Mesodermal cell (in vitro differentiated cells): ENCODE measurements at regions not wholly inside any gene's neighbourhood (a gene's known extent, or its start where the extent isn't known, plus 50 kb on each side); places are given as distances from the start of the nearest gene placed in this dataset.

ENCODE experiments used
- H3K27ac ChIP-seq: 2 replicates; pipeline ENCODE4 v1.7.0; 2013; ENCODE audit warnings: mild to moderate bottlenecking, low read depth, low read length, moderate library complexity; ENCODE audit not compliant: severe bottlenecking
- H3K36me3 ChIP-seq: 2 replicates; pipeline ENCODE4 v1.7.1; 2013; ENCODE audit warnings: mild to moderate bottlenecking, low read length, moderate library complexity; ENCODE audit not compliant: control insufficient read depth, insufficient read depth
- H3K4me1 ChIP-seq: one replicate; pipeline ENCODE4 v1.7.1; 2013; ENCODE audit warnings: mild to moderate bottlenecking, low read length; ENCODE audit not compliant: insufficient read depth, control insufficient read depth, poor library complexity, severe bottlenecking
- H3K4me3 ChIP-seq: 2 replicates; pipeline ENCODE4 v1.7.0; 2013; ENCODE audit warnings: low read length, control low read depth, mild to moderate bottlenecking; ENCODE audit not compliant: insufficient read depth, poor library complexity, severe bottlenecking; ENCODE audit errors: extremely low read depth
- H3K9me3 ChIP-seq: 2 replicates; pipeline ENCODE4 v1.7.1; 2013; ENCODE audit warnings: mild to moderate bottlenecking, low read length, moderate library complexity; ENCODE audit not compliant: control insufficient read depth
- WGBS, 2 experiments: methylation state at CpG; one replicate each; pipeline ENCODE4 v1.1.5; 2013; ENCODE audit warnings: missing lambda C conversion rate in 2 of 2; ENCODE audit not compliant: insufficient coverage in 2 of 2; 5-methylcytosine and 5-hydroxymethylcytosine counted together

GRCh38 chr12:107318556-107318805 lies 225.1 kb upstream of the CRY1 start:
- Histone ChIP-seq H3K9me3 (no peaks in the 10 kb centered on the region), H3K27ac (no peak overlapping the region), H3K4me3 (peak overlapping the region; percentile 45), H3K4me1 (no peaks in the 10 kb centered on the region), H3K36me3 (no peaks in the 10 kb centered on the region)
- 0 to 1% methylated on average over 13 to 19 of the region's 19 CpGs for WGBS, 2 experiments

GRCh38 chr12:107318806-107319532 lies 225.6 kb upstream of the CRY1 start:
- H3K4me3 ChIP-seq = peak overlapping the region; percentile 45
- no peaks in the 10 kb centered on the region for H3K4me1 ChIP-seq
- no peaks in the 10 kb centered on the region for H3K36me3 ChIP-seq
- no peaks in the 10 kb centered on the region for H3K9me3 ChIP-seq
- no peak overlapping the region for H3K27ac ChIP-seq
- 0 to 1% methylated on average over 60 to 72 of the region's 72 CpGs for WGBS, 2 experiments

- no peak overlapping the region for H3K27ac ChIP-seq
- WGBS, 2 experiments = 0 to 2% methylated on average over 29 to 35 of the region's 60 CpGs
- H3K4me3 ChIP-seq = peak overlapping the region; percentile 45
- H3K36me3 ChIP-seq = no peaks in the 10 kb centered on the region
- no peaks in the 10 kb centered on the region for H3K9me3 ChIP-seq
- no peaks in the 10 kb centered on the region for H3K4me1 ChIP-seq
Measured at GRCh38 chr12:107319533-107320032, 226.2 kb upstream of the CRY1 start.

- no peaks in the 10 kb centered on the region for H3K4me1 ChIP-seq
- peak overlapping the region; percentile 45 for H3K4me3 ChIP-seq
- 0 to 2% methylated on average over 35 to 38 of the region's 49 CpGs for WGBS, 2 experiments
- no peaks in the 10 kb centered on the region for H3K9me3 ChIP-seq
- H3K36me3 ChIP-seq = no peaks in the 10 kb centered on the region
- H3K27ac ChIP-seq = no peak overlapping the region
Measured at GRCh38 chr12:107320033-107320928, 226.9 kb upstream of the CRY1 start.

GRCh38 chr12:107320929-107321631 lies 227.7 kb upstream of the CRY1 start:
- whole genome bisulfite sequencing, 2 experiments = 0% methylated on average over 24 to 29 of the region's 42 CpGs
- H3K36me3 ChIP-seq = no peaks in the 10 kb centered on the region
- no peaks in the 10 kb centered on the region for H3K4me1 ChIP-seq
- H3K4me3 ChIP-seq = peak overlapping the region; percentile 45
- H3K27ac ChIP-seq = no peak overlapping the region
- H3K9me3 ChIP-seq = no peaks in the 10 kb centered on the region

GRCh38 chr12:107322063-107322462 lies 228.7 kb upstream of the CRY1 start:
- H3K36me3 ChIP-seq = no peaks in the 10 kb centered on the region
- H3K27ac ChIP-seq = no peak overlapping the region
- no peak overlapping the region for H3K4me3 ChIP-seq
- no peaks in the 10 kb centered on the region for H3K9me3 ChIP-seq
- no CpG with 5 or more reads among the region's 3 CpGs for WGBS, 2 experiments
- H3K4me1 ChIP-seq = no peaks in the 10 kb centered on the region

- WGBS, 2 experiments = 67% methylated on average over 1 of the region's 2 CpGs; no CpG with 5 or more reads in 1 of the 2 experiments
- Histone ChIP-seq H3K4me3 (no peak overlapping the region), H3K36me3 (no peaks in the 10 kb centered on the region), H3K9me3 (no peaks in the 10 kb centered on the region), H3K4me1 (peaks cover 14% of the 10 kb centered on the region), H3K27ac (no peak overlapping the region)
Measured at GRCh38 chr12:107325075-107325608, 231.8 kb upstream of the CRY1 start.

- 29 to 38% methylated on average over 1 of the region's 2 CpGs for WGBS, 2 experiments
Measured at GRCh38 chr12:107326237-107326636, 232.9 kb upstream of the CRY1 start.

GRCh38 chr12:107327651-107328182 lies 234.4 kb upstream of the CRY1 start:
- Histone ChIP-seq H3K4me3 (no peak overlapping the region), H3K27ac (no peak overlapping the region), H3K4me1 (peaks cover 24% of the 10 kb centered on the region), H3K9me3 (no peaks in the 10 kb centered on the region), H3K36me3 (no peaks in the 10 kb centered on the region)
- WGBS, 2 experiments = 94 to 100% methylated on average over 1 to 3 of the region's 5 CpGs

More at GRCh38 chr12:107326237-107326636, 232.9 kb upstream of the CRY1 start:
- H3K9me3 ChIP-seq = no peaks in the 10 kb centered on the region
- H3K4me1 ChIP-seq = peaks cover 22% of the 10 kb centered on the region
- no peaks in the 10 kb centered on the region for H3K36me3 ChIP-seq
- no peak overlapping the region for H3K27ac ChIP-seq
- H3K4me3 ChIP-seq = no peak overlapping the region

- Histone ChIP-seq H3K36me3 (no peaks in the 10 kb centered on the region), H3K9me3 (no peaks in the 10 kb centered on the region), H3K4me3 (no peak overlapping the region), H3K27ac (peak overlapping the region; percentile 36), H3K4me1 (peaks cover 24% of the 10 kb centered on the region)
- 19 to 55% methylated on average over 3 to 9 of the region's 11 CpGs for WGBS, 2 experiments
Measured at GRCh38 chr12:107328442-107329133, 235.2 kb upstream of the CRY1 start.
